ENCODE measurements at regions not wholly inside any gene's neighbourhood (a gene's known extent, or its start where the extent isn't known, plus 50 kb on each side); places are given as distances from the start of the nearest gene placed in this dataset.

DNA sequence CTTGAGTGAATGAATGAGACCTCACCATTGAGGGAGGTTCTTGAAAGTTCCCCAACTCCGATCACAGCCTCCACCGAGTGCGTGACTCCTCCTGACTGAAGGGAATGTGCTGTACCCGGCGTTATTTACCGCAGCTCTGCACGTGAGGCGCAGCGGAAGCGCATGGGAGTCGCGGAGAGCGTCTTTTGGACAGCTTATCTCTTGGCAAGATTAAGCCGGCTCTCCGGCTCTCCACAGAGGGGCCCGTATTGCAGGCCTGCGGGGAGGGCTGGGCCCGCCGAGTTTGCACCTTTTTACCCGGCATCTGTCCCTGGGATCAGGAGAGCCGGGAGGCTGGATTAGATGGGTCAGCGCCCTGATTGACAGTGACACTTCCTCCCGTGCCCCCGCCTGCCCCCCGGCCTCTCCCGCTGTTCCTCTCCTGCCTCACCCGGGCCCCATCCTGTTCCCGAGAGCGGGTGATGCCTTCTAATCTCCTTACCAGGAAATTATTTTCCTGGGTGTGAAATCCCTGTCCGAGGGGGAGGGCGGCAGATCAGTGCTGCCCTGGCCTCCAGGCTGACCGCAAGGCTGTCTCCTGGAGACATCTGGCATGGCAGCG, 176.3 kb downstream of the INHBB start:
- H3K4ac ChIP-seq (replicated peaks; ENCODE audit: insufficient read length, low read depth, low read length): no peak overlapping the region
- H3K27ac ChIP-seq (ENCODE audit: low read depth, low read length): no peak overlapping the region
- no peak overlapping the region for H2BK12ac ChIP-seq (ENCODE audit: low read depth, low read length)
- FAIRE-seq (no peak), DNase-seq (ENCODE audit: low read depth in 1 of 2, low spot score in 2 of 2) (no peak)
- H4K8ac ChIP-seq (ENCODE audit: extremely low read depth, insufficient read depth, low read length): no peak overlapping the region
- H4K91ac ChIP-seq (replicated peaks; ENCODE audit: insufficient read length, low read length): no peak overlapping the region
- H4K20me1 ChIP-seq (replicated peaks in 1 of 2; ENCODE audit: control insufficient read depth in 1 of 2, insufficient read depth in 2 of 2, low read length in 2 of 2): peaks cover 0 to 1% of the 10 kb centered on the region in 2 experiments
- no peak overlapping the region for H2BK15ac ChIP-seq (ENCODE audit: low read length)
- TF ChIP-seq, protein P1, sequence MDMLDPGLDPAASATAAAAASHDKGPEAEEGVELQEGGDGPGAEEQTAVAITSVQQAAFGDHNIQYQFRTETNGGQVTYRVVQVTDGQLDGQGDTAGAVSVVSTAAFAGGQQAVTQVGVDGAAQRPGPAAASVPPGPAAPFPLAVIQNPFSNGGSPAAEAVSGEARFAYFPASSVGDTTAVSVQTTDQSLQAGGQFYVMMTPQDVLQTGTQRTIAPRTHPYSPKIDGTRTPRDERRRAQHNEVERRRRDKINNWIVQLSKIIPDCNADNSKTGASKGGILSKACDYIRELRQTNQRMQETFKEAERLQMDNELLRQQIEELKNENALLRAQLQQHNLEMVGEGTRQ (IDR thresholded peaks at IDR 0.05; ENCODE audit: low read length): no peak
- TF ChIP-seq CBX5 (IDR thresholded peaks at IDR 0.05; ENCODE audit: low read depth, low read length) (no peak), SRF (IDR thresholded peaks at IDR 0.05; ENCODE audit: low read depth, low read length) (no peak)
- no peak overlapping the region for H3K56ac ChIP-seq (replicated peaks; ENCODE audit: insufficient read length, low read depth, low read length)
- 85% methylated on average over 12 of the region's 33 CpGs; no CpG with 5 or more reads in 1 of the 2 experiments for WGBS, 2 experiments (ENCODE audit: extremely low coverage in 1 of 2, insufficient coverage in 1 of 2, insufficient read length in 1 of 2, insufficient replicate concordance in 2 of 2, low coverage in 1 of 2, low lambda C conversion rate in 2 of 2, missing lambda C conversion rate in 1 of 2)
- no peak overlapping the region for H4K5ac ChIP-seq (ENCODE audit: insufficient read length, low read depth, low read length)
- ChIA-PET POLR2A (ENCODE audit: partially characterized antibody) (interaction anchor here (1.3 kb wide), 1 partner anchor 553 kb away, joined by 6 read pairs; no protein-coding TSS in a partner anchor), CTCF (ENCODE audit: partially characterized antibody) (interaction anchor here (0.6 to 6.5 kb wide), 31 partner anchors 10 to 232 kb away, joined by 3 to 91 read pairs (median 5); no protein-coding TSS in a partner anchor)
- peaks cover 2 to 11% (median 5%) of the 10 kb centered on the region in 4 experiments; a peak in 6 of 7 replicates for H3K4me1 ChIP-seq (replicated peaks in 1 of 4; ENCODE audit: control insufficient read depth in 3 of 4, insufficient read depth in 4 of 4, low read length in 3 of 4)
- no peak overlapping the region for H2AFZ ChIP-seq (ENCODE audit: low read length)
- H3K27me3 ChIP-seq (replicated peaks in 1 of 4; ENCODE audit: control insufficient read depth in 3 of 4, extremely low read depth in 1 of 4, insufficient read depth in 3 of 4, low read length in 3 of 4): peaks cover 0 to 8% (median 5%) of the 10 kb centered on the region in 4 experiments; a peak in 4 of 7 replicates
- no peak overlapping the region for H3K4me3 ChIP-seq (ENCODE audit: extremely low read depth in 1 of 4, insufficient read depth in 2 of 4, low read depth in 3 of 4, low read length in 4 of 4)
- H3K23me2 ChIP-seq (ENCODE audit: low read depth, low read length): no peaks in the 10 kb centered on the region
- no peak overlapping the region for H3K9ac ChIP-seq (replicated peaks in 1 of 4; ENCODE audit: extremely low read depth in 1 of 4, low read depth in 3 of 4, low read length in 3 of 4)
- no peaks in the 10 kb centered on the region; the same call in 1 of the 2 replicates for H3K79me1 ChIP-seq (ENCODE audit: low read depth, low read length)
- H3K18ac ChIP-seq (ENCODE audit: extremely low read depth, low read length): no peak overlapping the region
- no peaks in the 10 kb centered on the region for H3K36me3 ChIP-seq (ENCODE audit: control insufficient read depth in 2 of 4, insufficient read depth in 4 of 4, low read length in 3 of 4)
- no peaks in the 10 kb centered on the region for H3K9me3 ChIP-seq (ENCODE audit: insufficient read depth in 2 of 2, low read depth in 1 of 2, low read length in 1 of 2)
- no peak overlapping the region for H2BK20ac ChIP-seq (ENCODE audit: low read length)
- no peak overlapping the region for H2AK5ac ChIP-seq (ENCODE audit: low read depth, low read length)
- H3K79me2 ChIP-seq (ENCODE audit: control insufficient read depth in 1 of 2, insufficient read depth in 2 of 2, low read length in 2 of 2): no peaks in the 10 kb centered on the region
- H3K4me2 ChIP-seq (ENCODE audit: insufficient read depth in 1 of 2, low read depth in 2 of 2, low read length in 2 of 2): no peak overlapping the region
- H2BK120ac ChIP-seq (replicated peaks; ENCODE audit: low read depth, low read length): no peak overlapping the region
- no peak overlapping the region for H3K14ac ChIP-seq (ENCODE audit: insufficient read length)
- no peak overlapping the region for H2BK5ac ChIP-seq (ENCODE audit: low read depth, low read length)
- no peak overlapping the region for H3K23ac ChIP-seq (ENCODE audit: insufficient read length)
